ENCODE measurements at regions not wholly inside any gene's neighbourhood (a gene's known extent, or its start where the extent isn't known, plus 50 kb on each side); places are given as distances from the start of the nearest gene placed in this dataset.

GRCh38 chr5:30686530-30686929 lies 507.0 kb upstream of the CDH6 start:
- H3K27ac ChIP-seq (ENCODE audit: low read depth, low read length): no peak overlapping the region
- no peaks in the 10 kb centered on the region for H4K20me1 ChIP-seq (ENCODE audit: control insufficient read depth, insufficient read depth, low read depth, low read length)
- no peaks in the 10 kb centered on the region for H3K27me3 ChIP-seq (ENCODE audit: control insufficient read depth, low read length)
- no peaks in the 10 kb centered on the region for H3F3A ChIP-seq (ENCODE audit: control insufficient read depth, insufficient read depth)
- TF ChIP-seq CTCF (IDR thresholded peaks at IDR 0.05; ENCODE audit: low read depth, low read length, poor library complexity, severe bottlenecking) (no peak), EZH2phosphoT487 (IDR thresholded peaks at IDR 0.05; ENCODE audit: borderline replicate concordance, low read length) (no peak)
- H3K4me1 ChIP-seq (ENCODE audit: control insufficient read depth, low read length): no peaks in the 10 kb centered on the region
- no peak overlapping the region for H3K4me2 ChIP-seq (ENCODE audit: low read length)
- no peak overlapping the region for H3K4me3 ChIP-seq (ENCODE audit: low read length)
- no peaks in the 10 kb centered on the region for H3K36me3 ChIP-seq (ENCODE audit: control insufficient read depth, low read length)
- no peaks in the 10 kb centered on the region for H3K79me2 ChIP-seq (ENCODE audit: control insufficient read depth, low read length)
- no peaks in the 10 kb centered on the region for H3K9me2 ChIP-seq (replicated peaks; ENCODE audit: control insufficient read depth, low read length)
- H3K9me3 ChIP-seq (ENCODE audit: control insufficient read depth, insufficient read depth, low read length): no peaks in the 10 kb centered on the region

- TF ChIP-seq EZH2phosphoT487 (IDR thresholded peaks at IDR 0.05; ENCODE audit: borderline replicate concordance, low read length): no peak
- TF ChIP-seq CTCF (IDR thresholded peaks at IDR 0.05; ENCODE audit: low read depth, low read length, poor library complexity, severe bottlenecking): no peak
- Histone ChIP-seq H3K9me2 (replicated peaks; ENCODE audit: control insufficient read depth, low read length) (no peaks in the 10 kb centered on the region), H3K4me2 (ENCODE audit: low read length) (no peak overlapping the region), H3K4me1 (ENCODE audit: control insufficient read depth, low read length) (no peaks in the 10 kb centered on the region), H3K9me3 (ENCODE audit: control insufficient read depth, insufficient read depth, low read length) (peaks cover 3% of the 10 kb centered on the region; the same call in 1 of the 2 replicates), H3F3A (ENCODE audit: control insufficient read depth, insufficient read depth) (no peaks in the 10 kb centered on the region), H3K4me3 (ENCODE audit: low read length) (no peak overlapping the region), H3K27ac (ENCODE audit: low read depth, low read length) (no peak overlapping the region), H3K36me3 (ENCODE audit: control insufficient read depth, low read length) (no peaks in the 10 kb centered on the region), H3K79me2 (ENCODE audit: control insufficient read depth, low read length) (no peaks in the 10 kb centered on the region), H3K27me3 (ENCODE audit: control insufficient read depth, low read length) (no peaks in the 10 kb centered on the region), H4K20me1 (ENCODE audit: control insufficient read depth, insufficient read depth, low read depth, low read length) (no peaks in the 10 kb centered on the region)
Observed at GRCh38 chr5:30676223-30676840, 517.2 kb upstream of the CDH6 start.

- no peaks in the 10 kb centered on the region for H4K20me1 ChIP-seq (ENCODE audit: control insufficient read depth, insufficient read depth, low read depth, low read length)
- no peaks in the 10 kb centered on the region for H3K36me3 ChIP-seq (ENCODE audit: control insufficient read depth, low read length)
- no peaks in the 10 kb centered on the region for H3K9me2 ChIP-seq (replicated peaks; ENCODE audit: control insufficient read depth, low read length)
- no peaks in the 10 kb centered on the region for H3K9me3 ChIP-seq (ENCODE audit: control insufficient read depth, insufficient read depth, low read length)
- no peak for TF ChIP-seq EZH2phosphoT487 (IDR thresholded peaks at IDR 0.05; ENCODE audit: borderline replicate concordance, low read length)
- no peak for TF ChIP-seq CTCF (IDR thresholded peaks at IDR 0.05; ENCODE audit: low read depth, low read length, poor library complexity, severe bottlenecking)
- H3K4me2 ChIP-seq (ENCODE audit: low read length): no peak overlapping the region
- H3K4me1 ChIP-seq (ENCODE audit: control insufficient read depth, low read length): no peaks in the 10 kb centered on the region
- H3K4me3 ChIP-seq (ENCODE audit: low read length): no peak overlapping the region
- H3K27ac ChIP-seq (ENCODE audit: low read depth, low read length): no peak overlapping the region
- H3K27me3 ChIP-seq (ENCODE audit: control insufficient read depth, low read length): no peaks in the 10 kb centered on the region
- no peaks in the 10 kb centered on the region for H3F3A ChIP-seq (ENCODE audit: control insufficient read depth, insufficient read depth)
- no peaks in the 10 kb centered on the region for H3K79me2 ChIP-seq (ENCODE audit: control insufficient read depth, low read length)
Observed at GRCh38 chr5:30667293-30667692, 526.2 kb upstream of the CDH6 start.
